Hepatocyte (in vitro differentiated cells): ENCODE measurements at regions not wholly inside any gene's neighbourhood (a gene's known extent, or its start where the extent isn't known, plus 50 kb on each side); places are given as distances from the start of the nearest gene placed in this dataset.

Experiments used
- DNase-seq: peaks from one replicate; pipeline ENCODE4 v3.0.0-alpha.2; 2016; ENCODE audit warnings: low spot score
- H2AFZ ChIP-seq: fragments of 200-600 bp; sonication (generic); 2 replicates; pipeline ENCODE4 v1.6.0; 2016; ENCODE audit warnings: antibody characterized with exemption, mild to moderate bottlenecking
- H3K27ac ChIP-seq: fragments of 200-600 bp; sonication (generic); 2 replicates; pipeline ENCODE4 v1.5.1; 2016; ENCODE audit warnings: mild to moderate bottlenecking
- H3K27me3 ChIP-seq: fragments of 200-600 bp; sonication (generic); 2 replicates; pipeline ENCODE4 v1.6.1; 2016
- H3K36me3 ChIP-seq: fragments of 200-600 bp; sonication (generic); replicated peaks from 2 replicates; pipeline ENCODE4 v1.5.1; 2016; ENCODE audit warnings: low read depth; ENCODE audit not compliant: insufficient read depth
- H3K4me1 ChIP-seq: fragments of 200-600 bp; sonication (generic); 2 replicates; pipeline ENCODE4 v1.5.1; 2016; ENCODE audit warnings: mild to moderate bottlenecking, moderate library complexity; ENCODE audit not compliant: insufficient read depth
- H3K4me2 ChIP-seq: fragments of 200-600 bp; sonication (generic); 2 replicates; pipeline ENCODE4 v1.6.0; 2016
- H3K4me3 ChIP-seq: fragments of 200-600 bp; sonication (generic); 2 replicates; pipeline ENCODE4 v1.5.1; 2016; ENCODE audit warnings: mild to moderate bottlenecking
- H3K79me2 ChIP-seq: fragments of 200-600 bp; sonication (generic); 2 replicates; pipeline ENCODE4 v1.6.0; 2017; ENCODE audit warnings: mild to moderate bottlenecking
- H3K9me2 ChIP-seq: fragments of 200-600 bp; sonication (generic); replicated peaks from 2 replicates; pipeline ENCODE4 v1.6.0; 2017; ENCODE audit warnings: mild to moderate bottlenecking; ENCODE audit not compliant: insufficient read depth
- H3K9me3 ChIP-seq: fragments of 200-600 bp; sonication (generic); 2 replicates; pipeline ENCODE4 v1.5.1; 2016; ENCODE audit warnings: low read depth, mild to moderate bottlenecking
- H4K20me1 ChIP-seq: fragments of 200-600 bp; sonication (generic); 2 replicates; pipeline ENCODE4 v1.6.0; 2016; ENCODE audit warnings: mild to moderate bottlenecking; ENCODE audit not compliant: insufficient read depth, poor library complexity, severe bottlenecking
- EZH2 ChIP-seq: fragments of 200-600 bp; sonication (generic); IDR thresholded peaks from 2 replicates; pipeline ENCODE4 v1.6.1; 2016; ENCODE audit warnings: antibody characterized with exemption, mild to moderate bottlenecking, borderline replicate concordance
- EZH2phosphoT487 ChIP-seq: fragments of 200-600 bp; sonication (generic); IDR thresholded peaks from one replicate; pipeline ENCODE4 v1.6.1; 2018; ENCODE audit warnings: antibody characterized with exemption, mild to moderate bottlenecking, low read depth, moderate library complexity; ENCODE audit not compliant: unreplicated experiment, severe bottlenecking
- WGBS: methylation state at CpG from one replicate; pipeline ENCODE4 v1.1.6; 2016; ENCODE audit warnings: low lambda C conversion rate; ENCODE audit errors: missing lambda C conversion rate; 5-methylcytosine and 5-hydroxymethylcytosine counted together
- TF ChIP-seq, protein P1 (sequence below): fragments of 200-600 bp; sonication (generic); IDR thresholded peaks from 2 replicates; pipeline ENCODE4 v1.5.1; 2016; ENCODE audit warnings: antibody characterized with exemption, mild to moderate bottlenecking; ENCODE audit not compliant: poor library complexity

DNA sequence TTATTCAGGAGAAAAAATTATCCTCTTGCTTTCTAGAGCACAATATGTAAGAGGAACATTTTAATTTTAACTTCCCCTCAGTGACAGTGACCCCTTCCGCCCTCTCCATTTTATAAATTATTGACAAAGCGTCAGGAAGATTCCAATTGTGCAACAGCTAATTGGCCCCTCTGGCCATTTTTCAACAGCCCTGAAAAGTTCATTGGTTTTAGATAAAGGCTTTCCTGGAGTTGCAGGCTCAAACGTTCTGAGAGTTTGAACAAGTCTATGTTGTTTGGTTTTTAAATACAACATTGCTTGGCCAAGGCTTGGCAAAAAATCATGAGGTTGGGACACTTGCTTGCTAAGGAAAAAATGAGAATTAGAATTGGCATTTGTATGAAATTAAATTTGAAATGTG, 422.2 kb upstream of the ANKRD30A start:
- Histone ChIP-seq H3K4me3 (no peak overlapping the region), H3K27ac (no peak overlapping the region), H3K36me3 (no peaks in the 10 kb centered on the region), H3K9me3 (no peaks in the 10 kb centered on the region), H3K4me1 (no peaks in the 10 kb centered on the region), H3K27me3 (no peaks in the 10 kb centered on the region), H3K79me2 (no peaks in the 10 kb centered on the region), H3K4me2 (no peak overlapping the region), H2AFZ (no peak overlapping the region), H3K9me2 (no peaks in the 10 kb centered on the region), H4K20me1 (no peaks in the 10 kb centered on the region)
- no peak for DNase-seq
- WGBS, result 36% methylated on average over 3 of the region's 3 CpGs
- TF ChIP-seq EZH2phosphoT487, result no peak
- TF ChIP-seq, protein P1, sequence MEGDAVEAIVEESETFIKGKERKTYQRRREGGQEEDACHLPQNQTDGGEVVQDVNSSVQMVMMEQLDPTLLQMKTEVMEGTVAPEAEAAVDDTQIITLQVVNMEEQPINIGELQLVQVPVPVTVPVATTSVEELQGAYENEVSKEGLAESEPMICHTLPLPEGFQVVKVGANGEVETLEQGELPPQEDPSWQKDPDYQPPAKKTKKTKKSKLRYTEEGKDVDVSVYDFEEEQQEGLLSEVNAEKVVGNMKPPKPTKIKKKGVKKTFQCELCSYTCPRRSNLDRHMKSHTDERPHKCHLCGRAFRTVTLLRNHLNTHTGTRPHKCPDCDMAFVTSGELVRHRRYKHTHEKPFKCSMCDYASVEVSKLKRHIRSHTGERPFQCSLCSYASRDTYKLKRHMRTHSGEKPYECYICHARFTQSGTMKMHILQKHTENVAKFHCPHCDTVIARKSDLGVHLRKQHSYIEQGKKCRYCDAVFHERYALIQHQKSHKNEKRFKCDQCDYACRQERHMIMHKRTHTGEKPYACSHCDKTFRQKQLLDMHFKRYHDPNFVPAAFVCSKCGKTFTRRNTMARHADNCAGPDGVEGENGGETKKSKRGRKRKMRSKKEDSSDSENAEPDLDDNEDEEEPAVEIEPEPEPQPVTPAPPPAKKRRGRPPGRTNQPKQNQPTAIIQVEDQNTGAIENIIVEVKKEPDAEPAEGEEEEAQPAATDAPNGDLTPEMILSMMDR, result no peak
- no peak for TF ChIP-seq EZH2

DNA sequence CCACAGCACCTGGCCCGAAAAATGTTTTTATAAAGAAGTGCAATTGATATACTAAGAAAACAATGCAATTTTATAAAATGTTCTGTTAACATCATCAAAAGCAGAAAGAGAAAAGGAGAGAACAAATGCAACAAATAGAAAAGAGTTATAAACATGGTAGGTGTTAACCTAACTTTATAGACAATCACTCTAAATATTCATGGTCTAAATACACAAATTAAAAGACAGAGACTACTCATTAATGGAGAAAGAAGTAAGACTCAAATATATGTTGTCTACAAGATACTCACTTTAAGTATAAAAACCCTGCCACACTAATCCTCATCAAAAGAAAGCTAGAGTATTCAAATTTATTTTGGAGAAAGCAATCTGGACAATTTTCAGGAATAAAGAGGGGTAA, 425.3 kb upstream of the ANKRD30A start:
- TF ChIP-seq EZH2phosphoT487, result no peak
- TF ChIP-seq EZH2, result no peak
- TF ChIP-seq, protein P1, result no peak
- Histone ChIP-seq H4K20me1 (no peaks in the 10 kb centered on the region), H3K36me3 (no peaks in the 10 kb centered on the region), H3K9me2 (no peaks in the 10 kb centered on the region), H3K9me3 (no peaks in the 10 kb centered on the region), H3K4me3 (no peak overlapping the region), H3K27ac (no peak overlapping the region), H3K4me2 (no peak overlapping the region), H2AFZ (no peak overlapping the region), H3K4me1 (no peaks in the 10 kb centered on the region), H3K79me2 (no peaks in the 10 kb centered on the region), H3K27me3 (no peaks in the 10 kb centered on the region)
- no peak for DNase-seq
- WGBS, result 93% methylated on average over 1 of the region's 1 CpG

DNA sequence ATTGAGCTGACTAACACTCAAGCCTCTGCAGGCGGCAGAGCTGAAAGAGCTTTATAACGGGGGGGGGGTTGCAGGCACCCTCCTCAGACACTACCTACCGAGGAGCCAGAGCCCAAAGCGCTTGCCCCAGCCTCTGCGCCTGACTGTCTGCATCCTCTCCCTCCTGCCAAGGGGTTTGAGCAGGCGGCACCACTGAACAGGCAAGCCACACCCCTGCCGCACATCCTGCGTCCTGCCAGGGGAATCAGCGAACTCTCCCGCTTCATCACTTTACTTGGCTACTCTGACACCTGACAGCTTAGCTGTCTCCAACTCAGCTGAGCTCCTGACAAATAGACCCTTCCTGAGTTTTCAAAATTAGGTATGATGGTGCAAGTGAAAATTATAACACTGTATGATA, 432.6 kb upstream of the ANKRD30A start:
- Histone ChIP-seq H3K36me3 (no peaks in the 10 kb centered on the region), H3K9me2 (no peaks in the 10 kb centered on the region), H3K27me3 (no peaks in the 10 kb centered on the region), H2AFZ (no peak overlapping the region), H3K9me3 (no peaks in the 10 kb centered on the region), H3K27ac (no peak overlapping the region), H4K20me1 (no peaks in the 10 kb centered on the region), H3K4me3 (no peak overlapping the region), H3K79me2 (no peaks in the 10 kb centered on the region), H3K4me2 (no peak overlapping the region), H3K4me1 (no peaks in the 10 kb centered on the region)
- TF ChIP-seq EZH2phosphoT487, result no peak
- TF ChIP-seq EZH2, result no peak
- TF ChIP-seq, protein P1, result no peak
- 87% methylated on average over 10 of the region's 10 CpGs for WGBS
- no peak for DNase-seq

DNA sequence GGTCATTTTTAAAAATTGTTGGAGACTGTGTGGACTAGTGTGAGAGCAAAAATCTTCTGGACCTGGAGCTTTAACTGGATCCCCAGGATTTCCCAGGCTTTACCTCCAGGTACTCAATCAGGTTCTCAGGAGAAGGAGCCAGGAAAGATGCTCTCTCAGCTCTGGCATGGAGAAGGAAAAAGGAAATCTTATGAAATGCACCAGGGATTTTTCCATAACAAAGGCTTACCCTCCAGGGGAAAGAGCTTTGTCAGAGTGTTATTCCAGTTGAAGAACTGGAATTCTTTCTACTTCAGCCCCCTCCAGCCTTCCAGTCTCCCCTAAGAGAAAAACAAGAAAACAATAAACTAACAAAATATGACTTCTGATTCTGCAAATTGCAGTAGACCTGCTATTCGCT, 436.7 kb upstream of the ANKRD30A start:
- H3K27ac ChIP-seq, result no peak overlapping the region
- 83% methylated on average over 1 of the region's 1 CpG for WGBS

More for the DNA sequence above, 436.7 kb upstream of the ANKRD30A start:
- Histone ChIP-seq H3K79me2 (no peaks in the 10 kb centered on the region), H3K9me3 (no peaks in the 10 kb centered on the region), H3K4me3 (no peak overlapping the region), H4K20me1 (no peaks in the 10 kb centered on the region), H3K9me2 (no peaks in the 10 kb centered on the region), H2AFZ (no peak overlapping the region), H3K4me2 (no peak overlapping the region), H3K36me3 (no peaks in the 10 kb centered on the region), H3K4me1 (no peaks in the 10 kb centered on the region), H3K27me3 (no peaks in the 10 kb centered on the region)
- TF ChIP-seq EZH2 (no peak), EZH2phosphoT487 (no peak)
- TF ChIP-seq, protein P1, result no peak
- no peak for DNase-seq
